Uterus (tissue), 2 donors: ENCODE measurements at regions not wholly inside any gene's neighbourhood (a gene's known extent, or its start where the extent isn't known, plus 50 kb on each side); places are given as distances from the start of the nearest gene placed in this dataset.

Source experiments
- POLR2A ChIP-seq, 2 donors: fragments of 450-650 bp; IDR thresholded peaks; one replicate each; pipeline ENCODE4 v1.6.1; 2016; ENCODE audit warnings: antibody characterized with exemption in 2 of 2, mild to moderate bottlenecking in 1 of 2, moderate library complexity in 1 of 2
- TF ChIP-seq, protein P1 (sequence below), 4 experiments: fragments of 200-600 bp in 2 of 4; fragments of 450-650 bp in 2 of 4; sonication (generic) in 2 of 4; IDR thresholded peaks; one replicate each; pipeline ENCODE4 v1.5.1; 2016 to 2019; ENCODE audit warnings: antibody characterized with exemption in 4 of 4, mild to moderate bottlenecking in 2 of 4, moderate library complexity in 1 of 4

DNA sequence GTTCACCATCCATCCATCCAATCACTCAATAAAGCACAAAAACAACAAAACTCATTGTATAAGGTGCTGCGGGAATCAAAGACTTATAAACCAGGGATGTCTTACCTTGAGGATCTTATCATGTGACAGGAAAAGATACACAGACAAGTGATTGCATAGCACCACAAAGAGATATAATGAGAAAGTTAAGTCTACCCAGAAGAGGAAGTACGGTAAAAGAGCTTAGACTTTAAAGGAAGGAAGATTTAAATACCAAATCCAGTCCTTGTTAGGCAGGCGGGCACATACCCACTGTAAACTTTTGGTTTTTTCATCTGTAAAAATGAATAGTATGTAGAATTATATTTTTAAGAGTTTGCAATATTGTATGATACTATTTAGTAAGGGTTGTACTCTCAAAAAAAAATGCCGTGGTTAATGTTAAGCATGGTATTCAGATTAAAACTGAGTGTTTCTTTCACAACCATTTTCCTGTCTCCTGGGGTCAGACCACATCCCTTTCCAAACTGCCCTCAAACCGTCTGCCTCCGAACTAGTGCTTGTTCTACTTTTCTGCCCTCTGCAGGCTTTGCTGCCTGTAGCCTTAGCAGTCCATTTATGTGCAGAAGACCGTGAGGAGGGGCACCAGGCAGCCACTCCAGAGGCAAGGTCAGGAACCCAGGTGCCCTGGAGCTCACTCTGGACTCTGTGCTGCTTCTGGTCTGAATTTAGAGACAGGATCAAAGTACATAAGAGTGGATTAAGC lies 179.5 kb upstream of the SYNDIG1 start:
- TF ChIP-seq, protein P1, sequence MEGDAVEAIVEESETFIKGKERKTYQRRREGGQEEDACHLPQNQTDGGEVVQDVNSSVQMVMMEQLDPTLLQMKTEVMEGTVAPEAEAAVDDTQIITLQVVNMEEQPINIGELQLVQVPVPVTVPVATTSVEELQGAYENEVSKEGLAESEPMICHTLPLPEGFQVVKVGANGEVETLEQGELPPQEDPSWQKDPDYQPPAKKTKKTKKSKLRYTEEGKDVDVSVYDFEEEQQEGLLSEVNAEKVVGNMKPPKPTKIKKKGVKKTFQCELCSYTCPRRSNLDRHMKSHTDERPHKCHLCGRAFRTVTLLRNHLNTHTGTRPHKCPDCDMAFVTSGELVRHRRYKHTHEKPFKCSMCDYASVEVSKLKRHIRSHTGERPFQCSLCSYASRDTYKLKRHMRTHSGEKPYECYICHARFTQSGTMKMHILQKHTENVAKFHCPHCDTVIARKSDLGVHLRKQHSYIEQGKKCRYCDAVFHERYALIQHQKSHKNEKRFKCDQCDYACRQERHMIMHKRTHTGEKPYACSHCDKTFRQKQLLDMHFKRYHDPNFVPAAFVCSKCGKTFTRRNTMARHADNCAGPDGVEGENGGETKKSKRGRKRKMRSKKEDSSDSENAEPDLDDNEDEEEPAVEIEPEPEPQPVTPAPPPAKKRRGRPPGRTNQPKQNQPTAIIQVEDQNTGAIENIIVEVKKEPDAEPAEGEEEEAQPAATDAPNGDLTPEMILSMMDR (IDR thresholded peaks at IDR 0.05), result no peak
- TF ChIP-seq POLR2A (IDR thresholded peaks at IDR 0.05), result no peak
